ENCODE measurements at regions not wholly inside any gene's neighbourhood (a gene's known extent, or its start where the extent isn't known, plus 50 kb on each side); places are given as distances from the start of the nearest gene placed in this dataset.
"Not testable (repeated sequence)": the region's sequence is repeated elsewhere in the genome, so short reads cannot be mapped to it uniquely, and the experiment has no call there.

GRCh38 chr18:39299152-39299551 lies 1733.6 kb upstream of the CELF4 start:
- DNase-seq, result no peak

- no peak for DNase-seq
These were observed 1731.6 kb upstream of the CELF4 start for GRCh38 chr18:39297225-39297624.

- no peak for DNase-seq
These were observed 1730.8 kb upstream of the CELF4 start for GRCh38 chr18:39296293-39296888.

GRCh38 chr18:39276764-39277163 lies 1711.2 kb upstream of the CELF4 start:
- DNase-seq, result no peak

DNA sequence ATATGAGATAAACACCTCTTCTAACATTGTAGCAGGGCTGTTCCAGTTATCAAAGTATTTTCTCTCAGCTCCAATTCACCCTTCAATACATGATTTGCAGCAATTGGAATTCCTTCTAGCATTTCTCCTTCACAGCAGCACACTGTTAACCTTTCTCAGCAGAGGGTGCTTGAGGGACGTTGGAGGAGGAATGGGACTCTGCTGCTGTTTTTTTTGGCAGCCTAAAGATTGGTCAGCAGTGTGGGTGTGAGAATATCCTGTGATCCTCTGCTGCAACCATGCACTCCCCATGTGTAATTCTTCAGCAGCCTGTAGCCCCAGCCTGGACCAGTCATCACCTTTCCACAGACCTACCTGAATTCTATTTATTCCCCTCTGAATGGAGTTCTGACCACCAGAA lies 1708.9 kb upstream of the CELF4 start:
- DNase-seq, result no peak

- no peak for DNase-seq
These were observed 1706.6 kb upstream of the CELF4 start for GRCh38 chr18:39272230-39272629.

GRCh38 chr18:39271654-39272053 lies 1706.1 kb upstream of the CELF4 start:
- DNase-seq, result no peak

DNA sequence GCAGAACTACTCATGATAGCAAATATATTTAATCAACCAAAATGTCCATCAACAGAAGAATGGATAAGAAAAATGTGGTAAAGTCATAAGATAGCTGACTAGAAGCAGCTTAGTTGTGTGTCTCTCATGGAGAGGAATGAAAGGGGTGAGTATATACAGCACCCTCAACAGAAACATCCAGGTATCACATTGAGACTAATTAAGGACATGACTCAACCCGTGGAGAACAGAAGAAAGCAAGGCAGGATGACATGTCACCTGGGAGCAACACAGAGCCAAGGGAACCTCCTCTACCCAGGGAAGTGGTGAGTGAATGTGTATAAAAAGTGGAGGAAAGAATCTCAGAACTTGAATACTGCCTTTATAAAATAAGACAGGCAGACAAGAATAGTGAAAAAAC lies 1695.0 kb upstream of the CELF4 start:
- DNase-seq, result no peak

DNA sequence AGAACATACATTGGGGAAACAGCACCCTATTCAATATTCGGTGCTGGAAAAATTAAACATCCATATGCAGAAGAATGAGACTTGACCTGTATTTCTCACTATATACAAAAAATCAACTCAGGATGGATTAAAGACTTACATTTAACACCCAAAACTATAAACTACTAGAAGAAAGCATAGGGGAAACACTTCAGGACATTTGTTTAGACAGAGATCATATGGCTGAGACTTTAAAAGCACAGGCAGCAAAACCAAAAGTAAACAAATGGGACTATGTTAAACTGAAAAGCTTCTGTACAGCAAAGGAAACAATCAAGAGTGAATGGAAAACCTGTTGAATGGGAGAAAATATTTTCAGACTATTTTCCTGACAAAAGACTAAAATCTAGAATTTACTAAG lies 1694.1 kb upstream of the CELF4 start:
- no peak for DNase-seq

- no peak for DNase-seq
These were observed 1678.6 kb upstream of the CELF4 start for GRCh38 chr18:39244242-39244641.

DNA sequence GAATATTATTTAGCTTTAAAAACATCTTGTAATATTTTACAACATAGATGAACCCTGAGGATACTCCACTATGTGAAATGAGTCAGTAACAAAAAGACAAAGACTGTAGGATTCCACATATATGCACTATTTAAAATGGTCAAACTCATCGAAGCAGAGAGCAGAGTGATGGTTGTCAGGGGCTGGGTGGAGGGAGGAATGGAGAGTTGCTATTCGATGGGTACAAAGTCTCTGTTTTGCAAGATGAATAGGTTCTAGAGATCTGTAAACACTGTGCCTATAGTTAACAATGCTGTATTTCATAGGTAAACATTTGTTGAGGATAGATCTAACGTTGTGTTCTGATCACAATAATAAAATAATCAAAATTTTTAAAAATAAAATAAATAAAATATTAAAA lies 1675.9 kb upstream of the CELF4 start:
- no peak for DNase-seq

GRCh38 chr18:39238981-39239660 lies 1673.5 kb upstream of the CELF4 start:
- DNase-seq, result no peak

DNA sequence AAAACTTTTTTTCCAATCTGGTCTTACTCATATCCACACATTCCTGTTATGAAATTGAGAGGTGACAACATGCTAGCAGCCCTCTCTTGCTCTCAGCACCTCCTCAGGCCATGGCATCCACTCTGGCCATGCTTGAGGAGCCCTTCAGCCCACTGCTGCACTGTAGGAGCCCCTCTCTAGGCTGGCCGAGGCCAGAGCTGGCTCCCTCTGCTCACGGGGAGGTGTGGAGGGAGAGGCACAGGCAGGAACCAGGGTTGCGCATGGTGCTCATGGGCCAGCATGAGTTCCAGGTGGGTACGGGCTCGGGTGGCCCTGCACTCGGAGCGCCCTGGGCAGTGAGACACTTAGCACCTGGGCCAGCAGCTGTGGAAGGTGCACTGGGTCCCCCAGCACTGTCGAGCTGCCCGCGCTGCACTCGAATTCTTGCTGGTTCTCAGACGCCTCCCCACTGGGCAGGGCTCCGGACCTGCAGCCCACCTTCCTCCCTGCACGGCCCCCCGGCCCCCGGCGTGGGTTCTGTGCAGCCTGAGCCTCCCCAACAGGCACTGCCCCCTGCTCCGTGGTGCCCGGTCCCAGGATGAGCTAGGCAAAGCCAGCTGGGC lies 1669.6 kb upstream of the CELF4 start:
- DNase-seq, result no peak

GRCh38 chr18:39232937-39233336 lies 1667.3 kb upstream of the CELF4 start:
- DNase-seq, result no peak

GRCh38 chr18:39232490-39232889 lies 1666.9 kb upstream of the CELF4 start:
- no peak for DNase-seq

DNA sequence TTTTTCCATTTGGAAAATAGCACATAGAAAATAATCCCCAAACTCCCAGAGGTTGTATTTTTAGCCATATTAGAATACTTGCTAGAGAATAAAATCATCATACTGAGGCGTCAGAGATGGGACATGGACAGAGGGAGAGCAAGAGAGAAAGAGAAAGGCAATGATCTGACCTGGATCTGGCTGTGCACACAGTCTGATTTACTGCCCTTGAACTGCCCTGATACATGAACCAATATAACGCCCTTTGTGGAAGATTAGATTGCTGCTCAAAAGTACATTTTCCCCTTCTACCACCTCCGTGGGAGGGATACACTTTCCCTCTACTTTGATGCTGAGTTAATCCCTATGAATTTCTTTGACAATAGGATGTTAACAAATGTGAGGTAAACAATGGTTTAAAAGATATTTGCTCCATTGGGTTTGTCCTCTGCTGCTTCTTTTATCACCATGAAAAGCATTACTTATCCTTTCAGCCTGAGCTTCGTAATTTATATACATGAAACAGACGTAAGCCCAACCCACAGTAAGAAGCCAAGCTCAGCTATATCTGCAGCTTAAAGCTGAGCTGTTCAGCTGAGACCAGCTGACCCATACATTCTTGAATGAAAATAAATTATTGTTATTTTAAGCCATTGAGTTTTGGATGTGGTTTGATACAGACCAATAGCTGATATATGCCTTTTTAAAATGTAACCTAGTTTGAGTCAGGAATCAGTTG lies 1664.6 kb upstream of the CELF4 start:
- DNase-seq, result no peak

DNA sequence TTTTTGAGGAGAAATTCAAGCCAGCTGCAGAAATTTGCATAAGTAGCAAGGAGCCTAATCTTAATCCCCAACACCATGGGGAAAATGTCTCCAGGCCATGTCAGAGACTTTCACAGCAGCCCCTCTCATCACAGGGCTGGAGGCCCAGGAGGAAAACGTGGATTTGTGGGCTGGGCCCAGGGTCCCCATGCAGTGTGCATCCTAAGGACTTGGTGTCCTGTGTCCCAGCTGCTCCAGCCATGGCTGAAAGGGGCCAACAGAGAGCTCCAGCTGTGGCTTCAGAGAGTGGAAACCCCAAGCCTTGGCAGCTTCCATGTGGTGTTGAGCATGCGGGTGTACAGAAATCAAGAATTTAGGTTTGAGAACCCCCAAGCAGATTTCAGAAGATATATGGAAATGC lies 1662.2 kb upstream of the CELF4 start:
- not testable (repeated sequence) for DNase-seq

DNA sequence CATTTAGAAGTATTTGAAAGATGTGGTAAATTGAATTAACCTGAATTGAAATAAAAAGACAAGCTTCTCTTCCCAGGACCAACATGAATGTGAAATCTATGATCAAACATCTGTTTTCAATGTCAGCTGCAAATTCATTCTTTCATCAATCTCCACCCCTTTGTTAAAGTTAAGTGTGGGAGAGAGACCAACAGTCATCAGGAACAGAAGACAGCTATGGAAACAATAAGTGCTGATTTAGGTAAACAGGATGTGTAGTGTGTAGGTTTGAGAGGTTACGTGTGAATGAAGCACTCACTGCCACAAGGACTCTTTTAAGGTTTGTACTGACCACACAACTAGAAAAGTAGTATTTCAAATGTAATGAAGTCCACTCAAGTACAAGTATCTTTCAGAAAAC lies 1659.8 kb upstream of the CELF4 start:
- DNase-seq, result no peak

GRCh38 chr18:39223283-39223682 lies 1657.7 kb upstream of the CELF4 start:
- DNase-seq, result no peak

DNA sequence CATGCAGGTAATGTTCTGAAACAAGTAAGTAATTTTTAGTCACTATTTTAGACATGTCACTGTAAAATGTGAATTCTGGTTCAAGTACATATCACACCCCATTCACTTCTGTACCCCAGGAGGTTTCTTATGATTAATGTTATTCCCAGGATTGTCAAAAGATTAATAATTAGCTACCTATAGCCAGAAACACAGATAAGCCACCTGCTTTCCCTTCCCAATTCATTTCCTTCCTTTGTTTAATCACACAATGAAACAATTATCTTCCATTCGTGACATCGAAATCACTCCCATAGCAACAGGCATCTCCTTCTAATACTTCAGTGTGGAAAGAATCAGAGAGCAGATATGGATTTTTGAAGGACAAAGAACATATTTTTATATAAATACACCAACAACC lies 1650.3 kb upstream of the CELF4 start:
- no peak for DNase-seq

- DNase-seq, result no peak
These were observed 1645.9 kb upstream of the CELF4 start for GRCh38 chr18:39211461-39211860.

DNA sequence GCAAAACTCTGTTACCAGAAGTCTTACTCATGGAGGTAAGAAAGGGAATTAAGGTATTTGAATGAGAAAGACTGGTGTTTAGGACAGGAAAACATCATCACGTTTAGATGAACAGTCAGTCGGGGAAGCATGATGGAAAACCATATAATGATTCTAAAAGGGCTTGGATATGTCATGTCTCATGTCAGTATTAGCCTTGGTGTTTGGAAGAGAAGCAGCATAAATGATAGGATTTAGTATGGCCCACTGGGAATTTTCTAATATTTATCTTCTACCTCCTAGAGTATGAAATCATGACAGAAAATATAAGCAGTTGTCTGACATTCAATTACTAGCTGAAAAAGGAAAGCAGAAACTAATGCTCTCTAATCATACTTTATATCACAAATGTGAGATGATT lies 1643.6 kb upstream of the CELF4 start:
- no peak for DNase-seq

DNA sequence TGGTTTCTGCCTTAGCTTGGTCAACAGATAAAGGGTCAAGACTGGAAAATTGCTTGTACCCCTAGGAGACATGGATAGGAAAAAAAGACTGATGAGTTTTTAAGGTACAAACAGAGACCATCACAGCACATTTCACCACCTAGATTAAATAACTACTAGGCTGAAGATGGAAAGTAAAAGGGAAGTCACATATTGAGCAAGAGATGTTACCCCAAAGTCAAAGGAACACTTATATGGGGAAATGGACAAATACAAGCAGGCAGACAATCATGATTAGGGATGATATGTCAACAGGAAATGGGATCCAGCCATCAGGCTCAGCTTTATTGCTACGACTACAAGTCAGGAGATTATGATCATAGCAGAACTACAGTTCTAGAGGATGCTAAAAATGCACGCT lies 1643.1 kb upstream of the CELF4 start:
- no peak for DNase-seq

DNA sequence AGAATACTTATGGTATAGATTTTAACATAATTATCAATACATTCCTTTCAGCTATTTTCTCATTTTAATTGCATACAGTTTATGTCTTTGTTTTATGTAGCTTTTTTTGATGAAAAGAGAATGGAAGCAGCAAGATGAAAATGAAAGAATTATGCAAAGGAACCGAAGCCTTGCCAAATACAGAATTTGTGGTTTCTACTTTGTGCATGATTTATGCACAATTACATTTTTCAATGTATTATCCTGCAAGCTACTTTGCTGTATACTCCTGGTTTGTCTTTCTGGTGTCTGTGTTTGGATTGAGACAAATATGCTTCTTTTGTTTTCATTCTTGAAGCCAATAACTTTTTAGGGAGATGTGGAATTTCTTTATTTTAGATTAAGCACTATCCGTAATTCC lies 1642.6 kb upstream of the CELF4 start:
- no peak for DNase-seq

All from T1000 (cell line).